ENCODE measurements at regions not wholly inside any gene's neighbourhood (a gene's known extent, or its start where the extent isn't known, plus 50 kb on each side); places are given as distances from the start of the nearest gene placed in this dataset.

DNA sequence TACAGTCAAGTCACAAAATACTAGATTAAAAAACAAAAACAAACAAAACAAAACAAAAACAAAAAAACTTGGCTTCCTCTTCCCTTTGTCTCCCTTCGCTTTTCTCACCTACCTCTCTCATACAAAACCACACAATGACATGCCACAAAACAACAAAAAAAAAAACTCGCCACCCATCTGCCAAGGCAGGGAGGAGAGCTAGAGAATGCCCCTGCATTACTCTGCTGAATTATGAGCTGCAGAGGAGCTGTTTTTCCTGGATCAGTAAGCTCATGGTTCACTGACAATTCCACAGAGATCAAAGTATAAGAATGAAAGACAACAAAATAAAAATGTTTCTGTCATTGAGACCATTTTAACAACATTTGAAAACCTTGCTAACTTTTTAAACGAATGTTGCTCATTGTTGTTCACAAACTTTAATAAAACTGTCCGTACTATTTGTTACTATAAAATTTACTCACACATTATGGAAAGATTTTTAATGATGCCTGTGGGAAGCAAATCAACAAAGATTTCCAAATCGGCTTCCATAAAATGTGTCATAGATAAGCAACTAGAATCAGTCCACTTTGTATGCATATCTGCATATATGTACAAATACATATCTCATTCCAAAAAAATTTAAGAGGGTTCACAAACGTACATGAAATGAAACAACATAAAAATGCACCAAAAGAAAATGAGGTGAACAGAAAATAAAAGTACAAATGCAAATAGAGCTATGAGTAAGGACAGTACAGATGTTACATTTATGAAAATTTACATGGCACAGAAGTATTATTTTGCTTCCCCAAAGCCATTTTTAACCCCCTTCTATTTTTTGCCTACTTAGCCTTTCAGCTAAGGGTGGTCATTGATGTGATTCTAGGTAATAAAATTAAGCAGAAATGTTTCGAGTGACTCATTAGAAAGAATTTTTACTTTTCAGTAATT is 252.4 kb upstream of the FAT4 start:
- DNase-seq (ENCODE audit: low read depth, low spot score) = no peak

DNA sequence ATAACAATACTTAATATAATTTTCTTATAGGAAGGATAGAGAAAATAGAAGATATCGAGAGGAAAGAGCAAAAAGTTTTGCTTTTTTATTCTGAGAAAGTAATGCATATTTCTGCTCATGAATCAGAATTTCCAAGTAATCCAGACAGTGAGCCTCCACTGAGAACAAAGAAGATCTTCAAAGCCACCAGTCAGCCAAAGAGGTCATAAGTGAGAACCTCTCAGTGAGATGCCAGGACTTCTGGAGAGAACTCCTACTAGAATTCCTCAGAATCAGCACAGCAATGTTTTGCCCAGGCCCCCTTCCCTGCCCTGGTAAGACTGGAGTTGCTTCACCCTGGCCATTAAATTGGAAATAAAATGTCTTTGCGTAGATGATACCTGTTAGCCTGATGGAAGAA is 254.4 kb upstream of the FAT4 start:
- no peak for DNase-seq (ENCODE audit: low read depth, low spot score)

DNA sequence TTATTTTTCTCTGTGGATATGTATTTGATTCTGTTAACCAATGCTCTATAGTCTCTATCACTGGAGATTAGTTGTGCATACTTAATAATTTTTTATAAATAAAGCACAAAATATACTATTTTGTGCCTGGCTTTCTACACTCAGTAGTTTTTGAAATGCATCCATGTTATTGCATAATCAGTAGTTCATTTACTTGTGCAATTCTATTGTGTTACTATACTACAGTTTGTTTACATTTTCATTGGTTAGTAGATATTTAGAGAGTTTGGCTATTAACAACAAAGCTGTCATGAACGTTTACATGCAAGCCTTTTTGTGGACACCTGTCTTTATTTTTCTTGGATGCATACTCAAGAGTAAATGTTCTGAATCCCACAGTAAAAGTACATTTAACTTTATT is 265.0 kb upstream of the FAT4 start:
- no peak for DNase-seq (ENCODE audit: low read depth, low spot score)

DNA sequence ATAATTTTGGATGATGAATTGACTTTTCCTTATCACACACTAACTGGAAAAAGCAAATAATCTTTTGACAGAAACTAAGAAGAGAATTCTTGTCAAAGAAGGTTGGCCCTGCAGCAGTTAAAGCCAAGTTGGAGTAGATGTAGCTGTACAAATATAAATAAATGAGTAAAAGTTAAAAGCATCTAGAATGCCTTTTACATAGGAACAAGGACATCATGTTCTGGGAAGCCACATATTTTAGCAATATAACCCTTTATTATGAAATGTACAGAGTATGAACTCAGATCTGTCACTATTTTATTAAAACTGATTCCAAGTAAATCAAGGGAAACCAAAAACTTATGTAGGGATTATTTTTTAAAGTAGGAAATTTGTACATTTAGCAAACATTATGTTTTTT is 269.4 kb upstream of the FAT4 start:
- no peak for DNase-seq (ENCODE audit: low read depth, low spot score)

DNA sequence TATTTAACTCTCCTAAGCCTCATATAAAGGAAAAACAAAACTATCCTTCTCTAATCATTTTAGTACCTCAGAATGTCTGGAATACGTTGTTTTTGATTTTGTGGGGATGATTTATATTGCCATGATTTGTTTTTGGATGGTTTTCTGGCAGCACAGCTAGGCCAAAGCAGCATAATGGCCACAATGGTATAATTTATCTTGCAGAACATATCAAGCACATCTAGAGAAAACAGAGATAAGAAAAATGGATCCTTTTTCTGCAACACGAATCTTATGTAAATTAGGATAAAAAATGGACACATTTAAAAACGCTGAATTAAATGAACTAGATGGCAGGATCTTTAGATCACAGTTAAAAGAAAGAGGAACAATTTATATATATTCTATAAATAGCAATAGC is 269.9 kb upstream of the FAT4 start:
- no peak for DNase-seq (ENCODE audit: low read depth, low spot score)

DNA sequence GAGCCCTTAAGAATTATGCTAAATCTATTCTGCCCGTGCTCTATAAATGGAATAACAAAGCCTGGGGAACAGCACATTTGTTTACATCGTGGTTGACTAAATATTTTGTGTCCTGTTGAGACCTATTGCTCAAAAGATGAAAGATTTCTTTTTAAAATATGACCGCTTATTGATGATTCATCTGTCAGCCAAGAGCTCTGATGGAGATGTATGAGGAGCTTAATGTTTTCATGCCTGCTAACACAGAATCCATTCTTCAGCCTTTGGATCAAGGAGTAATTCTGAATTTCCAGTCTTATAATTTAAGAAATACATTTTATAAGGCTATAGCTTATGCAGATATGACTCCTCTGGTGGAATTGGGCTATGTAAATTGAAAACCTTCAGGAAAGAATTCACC is 271.3 kb upstream of the FAT4 start:
- no peak for DNase-seq (ENCODE audit: low read depth, low spot score)

DNA sequence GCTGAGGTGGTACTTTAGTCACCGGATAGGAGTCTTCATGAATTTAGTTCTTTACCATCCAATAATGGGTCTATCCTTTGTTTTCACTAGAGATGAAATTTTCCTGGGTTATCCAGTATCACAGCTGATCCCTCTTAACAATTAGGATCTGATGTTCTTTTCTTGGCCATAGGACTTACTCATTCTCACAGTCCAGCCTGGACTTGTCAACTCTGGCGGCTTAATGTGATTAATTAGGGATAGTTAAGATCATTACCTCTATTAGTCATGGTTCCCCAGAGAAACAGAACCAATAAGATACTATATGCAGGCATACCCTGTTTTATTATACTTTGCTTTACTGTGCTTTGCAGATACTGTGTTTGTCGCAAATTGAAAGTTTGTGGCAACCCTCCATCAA is 272.7 kb upstream of the FAT4 start:
- DNase-seq (ENCODE audit: low read depth, low spot score) = no peak

DNA sequence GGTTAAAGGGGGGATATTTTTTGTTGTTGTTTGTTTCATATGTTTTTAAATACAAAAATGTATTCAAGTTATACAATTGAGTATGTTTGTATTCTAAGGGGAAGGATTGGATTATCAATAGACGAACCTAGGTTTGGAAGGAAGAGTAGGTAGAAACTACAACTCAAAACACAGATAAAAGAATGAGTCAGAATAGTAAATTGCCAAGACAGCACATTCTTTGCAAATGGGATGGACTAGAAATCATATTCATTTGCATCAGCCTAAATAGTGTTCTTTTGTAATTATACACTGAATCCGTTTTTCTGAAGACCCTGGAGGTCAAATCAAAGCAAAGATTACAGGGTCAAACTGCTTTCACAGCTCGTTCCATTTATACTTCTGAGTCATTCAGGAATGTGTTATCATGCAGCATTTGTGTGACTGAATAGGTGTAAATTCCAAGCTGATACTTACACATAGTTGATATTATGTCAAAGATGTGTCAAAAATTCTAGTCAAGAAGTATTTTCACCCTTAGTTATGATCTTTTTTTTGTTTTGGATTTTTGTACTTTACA is 273.3 kb upstream of the FAT4 start:
- DNase-seq (ENCODE audit: low read depth, low spot score) = no peak

DNA sequence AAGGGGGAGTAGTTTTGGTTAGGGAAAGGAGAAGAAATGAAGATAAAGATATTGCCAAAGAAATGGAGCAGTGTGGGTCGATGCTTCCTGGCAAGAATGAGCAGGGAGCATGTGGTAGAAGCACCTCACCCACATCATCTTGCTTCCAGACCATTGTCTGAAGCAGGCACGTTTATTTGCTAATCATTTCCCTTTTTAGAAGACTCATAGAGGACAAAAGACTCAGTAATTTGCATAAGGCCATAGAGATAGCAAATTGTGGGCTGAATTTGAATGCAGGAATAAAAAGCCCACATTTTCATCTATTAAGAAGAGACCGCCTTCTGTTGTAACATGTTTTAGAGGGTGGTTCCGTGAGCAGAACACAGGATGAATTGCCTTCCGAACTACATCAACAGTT is 275.2 kb upstream of the FAT4 start:
- DNase-seq (ENCODE audit: low read depth, low spot score) = no peak

DNA sequence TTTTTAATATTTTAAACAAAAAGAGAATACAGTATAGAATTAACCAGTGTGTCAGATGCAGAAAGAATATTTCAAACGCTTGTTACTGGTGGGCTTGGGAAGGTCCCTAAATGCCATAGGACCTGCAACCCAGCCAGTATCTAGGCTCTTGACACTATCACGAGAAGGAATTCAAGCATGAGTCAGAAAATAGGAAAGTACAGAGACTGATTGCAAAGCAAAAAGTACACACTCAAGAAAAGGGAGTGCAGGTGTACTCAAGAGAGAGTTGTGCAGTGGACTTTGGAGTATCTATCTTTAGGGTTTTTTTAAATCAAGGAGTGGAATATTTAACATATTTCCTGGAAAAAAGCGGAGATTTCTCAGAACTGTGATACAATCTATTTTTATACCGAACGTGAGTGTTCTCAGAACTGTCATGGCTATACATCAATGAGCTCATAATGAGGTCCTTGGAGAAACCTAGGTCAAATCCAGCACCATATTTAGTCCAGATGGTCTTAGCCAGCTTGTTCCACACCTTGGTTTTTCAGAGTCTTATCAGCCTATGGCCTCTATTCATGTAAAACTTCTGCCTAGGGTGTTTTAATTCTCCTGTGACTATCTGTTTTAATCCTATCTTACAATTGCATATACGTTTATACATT is 291.8 kb upstream of the FAT4 start:
- DNase-seq (ENCODE audit: low read depth, low spot score) = no peak

DNA sequence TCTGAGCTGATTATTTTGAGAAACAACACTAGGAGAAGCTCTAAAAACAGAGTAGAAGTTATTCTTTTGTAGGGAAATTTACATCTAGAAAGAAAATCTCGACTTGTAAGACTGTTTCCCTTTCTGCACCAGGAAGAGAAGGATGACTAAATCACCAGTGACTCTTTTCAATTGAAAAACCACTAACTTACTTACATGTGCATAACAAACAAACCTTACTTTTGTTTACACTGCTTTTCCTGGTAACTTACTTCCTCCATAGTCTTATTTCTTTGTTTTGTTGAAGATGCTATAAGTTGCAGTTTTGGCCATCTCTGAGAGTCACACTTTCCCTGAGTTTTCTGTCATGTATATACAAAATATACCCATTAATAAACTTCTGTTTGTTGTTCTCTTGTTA is 293.6 kb upstream of the FAT4 start:
- no peak for DNase-seq (ENCODE audit: low read depth, low spot score)

DNA sequence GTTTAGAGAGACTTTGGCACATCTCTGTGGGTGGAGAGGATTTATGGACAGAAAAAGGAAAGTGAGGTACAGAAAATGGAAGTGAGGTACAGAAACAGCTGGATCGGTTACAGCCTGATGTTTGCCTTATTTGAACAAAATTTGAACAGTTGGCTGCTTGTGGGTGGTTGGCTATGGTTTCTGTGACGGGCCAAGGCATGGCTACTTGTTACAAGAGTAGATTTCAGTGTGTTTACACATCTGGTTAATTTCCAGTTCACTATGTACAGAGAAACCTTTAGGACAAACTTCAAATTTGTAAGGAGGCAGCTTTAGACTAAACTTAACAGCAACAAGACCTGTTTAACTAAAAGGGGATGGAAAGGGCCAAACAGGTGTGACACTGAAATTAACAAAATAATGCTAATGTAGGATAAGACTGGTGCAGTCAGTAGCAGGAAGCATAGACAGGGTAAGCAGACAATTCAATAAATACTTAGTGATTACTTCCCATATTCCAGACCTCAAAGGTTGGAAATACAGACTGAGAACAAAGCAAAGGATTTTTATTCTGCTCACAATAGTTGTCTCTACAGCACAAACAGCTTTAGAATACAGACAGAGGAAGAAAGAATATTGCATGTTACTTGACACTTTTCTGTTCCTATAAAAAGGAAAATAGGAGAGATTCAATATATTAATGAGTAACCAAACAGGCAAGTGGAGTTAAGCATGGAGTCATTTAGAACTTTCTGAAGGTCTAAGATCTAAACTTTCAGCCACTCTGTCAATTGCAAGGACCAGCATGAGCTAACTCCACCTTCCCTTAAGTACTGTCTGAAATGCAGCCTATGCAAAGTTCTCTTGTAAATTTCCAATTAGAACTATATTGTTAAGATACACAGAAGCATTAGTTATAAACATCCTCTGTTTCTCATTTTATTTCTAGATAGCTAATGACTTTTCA is 294.4 kb upstream of the FAT4 start:
- DNase-seq (ENCODE audit: low read depth, low spot score) = no peak

DNA sequence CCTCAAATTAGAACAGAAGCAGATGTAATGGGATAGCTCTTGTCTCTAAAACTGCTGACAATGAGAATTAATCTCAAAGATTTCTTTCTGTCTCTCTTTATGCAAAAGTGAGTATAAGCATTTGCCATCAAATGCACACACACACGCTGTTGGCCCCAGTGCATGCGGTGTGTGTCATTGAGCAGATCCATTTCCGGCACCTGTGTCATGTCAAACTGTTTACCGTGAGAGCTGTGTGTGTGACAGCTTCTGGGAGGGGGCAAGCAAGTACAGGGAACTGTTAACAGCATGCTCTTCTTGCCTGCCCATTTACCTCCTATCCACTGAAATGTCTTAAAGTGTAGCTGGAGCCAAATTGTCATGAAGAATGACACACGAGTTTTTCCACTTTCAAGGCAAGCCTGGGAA is 297.9 kb upstream of the FAT4 start:
- DNase-seq (ENCODE audit: low read depth, low spot score) = no peak

DNA sequence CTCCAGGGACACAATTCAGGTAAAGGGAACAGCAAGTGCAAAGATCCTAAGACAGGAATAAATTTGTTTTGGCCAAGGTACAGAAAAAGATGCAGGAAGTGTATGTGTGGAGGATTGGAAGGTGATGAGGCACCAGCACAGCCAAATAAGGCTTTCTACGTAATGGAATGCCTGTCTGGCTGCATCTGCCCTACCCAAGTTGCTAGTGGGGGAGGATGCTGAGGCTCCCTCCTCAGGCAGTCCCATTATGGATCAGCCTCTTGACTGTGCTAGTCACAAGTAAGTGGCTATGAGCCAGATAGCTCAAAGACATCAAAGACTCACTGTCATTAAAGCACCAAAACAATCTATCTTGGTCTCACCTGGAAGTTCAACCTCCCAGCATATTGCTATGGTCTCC is 300.9 kb upstream of the FAT4 start:
- DNase-seq (ENCODE audit: low read depth, low spot score) = peak; percentile 14

DNA sequence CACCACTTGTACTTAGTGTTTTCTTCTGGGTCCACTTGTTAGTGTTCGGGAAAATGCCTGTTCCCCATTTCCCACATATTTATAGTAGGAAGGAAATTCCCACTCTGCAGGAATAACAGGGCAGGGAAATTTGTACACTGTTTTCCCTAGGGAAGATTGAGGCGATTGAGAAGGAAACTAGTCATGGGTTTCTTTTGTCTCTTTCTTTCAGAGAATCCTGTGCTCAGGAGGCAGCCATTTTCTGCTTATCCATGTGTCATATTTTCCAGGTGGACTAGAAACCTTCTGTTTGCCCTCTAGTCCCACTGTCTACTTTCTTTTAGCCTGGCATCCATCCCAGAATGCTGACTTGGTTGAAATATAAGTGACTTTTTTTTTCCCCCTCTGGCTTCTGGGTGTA is 299.1 kb upstream of the ANKRD50 start:
- DNase-seq (ENCODE audit: low read depth, low spot score) = no peak

DNA sequence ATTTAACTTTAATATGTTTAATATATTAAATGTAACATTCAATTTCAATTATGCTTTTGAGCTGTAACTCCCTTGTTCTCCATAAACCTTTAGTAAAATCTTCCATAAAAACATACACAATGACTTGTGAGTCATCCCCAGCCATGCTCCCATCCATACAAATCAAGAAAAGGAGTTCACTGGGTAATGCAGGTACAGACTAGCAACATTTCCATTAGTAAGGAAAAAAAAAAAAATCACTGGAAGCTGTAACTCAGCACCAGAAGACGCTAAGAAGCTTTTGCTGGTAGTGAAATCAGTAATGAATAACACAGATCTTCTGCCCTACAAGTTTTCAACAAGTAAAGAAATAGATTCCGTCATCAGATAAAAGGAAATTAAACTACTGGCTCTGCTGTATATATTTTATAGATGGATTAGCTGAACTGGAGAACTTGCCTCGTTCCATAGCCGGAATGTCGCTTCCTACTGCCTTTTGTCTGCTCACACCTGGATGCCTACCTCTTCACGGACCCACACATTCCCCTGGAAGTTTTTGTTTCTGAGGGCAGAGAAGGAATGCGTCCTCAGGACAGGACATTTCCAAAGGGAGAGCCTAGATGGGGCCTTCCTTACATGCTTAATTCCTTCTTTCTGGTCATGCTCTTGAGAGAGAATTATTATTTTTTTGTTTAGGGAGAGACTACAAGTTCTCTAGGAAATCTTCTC is 298.4 kb upstream of the ANKRD50 start:
- peak; percentile 11 for DNase-seq (ENCODE audit: low read depth, low spot score)

DNA sequence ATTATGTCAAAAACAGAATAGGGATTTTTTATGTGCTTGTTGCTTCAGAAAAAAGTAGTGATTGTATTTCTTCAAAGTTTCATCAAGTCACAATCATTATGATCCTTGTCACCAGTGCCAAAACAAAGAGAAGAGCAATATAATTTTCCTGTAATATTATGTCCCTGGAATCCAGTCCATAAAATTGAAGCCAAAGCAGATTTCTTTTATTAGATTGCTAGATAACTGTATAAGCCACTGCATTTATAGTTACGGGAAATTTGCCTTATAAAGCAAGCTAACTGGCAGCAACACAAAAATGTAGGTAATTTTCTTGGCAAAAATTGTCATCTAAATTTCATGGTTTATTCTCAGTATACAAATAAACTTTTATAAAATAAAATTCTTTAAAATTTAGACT is 296.1 kb upstream of the ANKRD50 start:
- DNase-seq (ENCODE audit: low read depth, low spot score) = no peak

DNA sequence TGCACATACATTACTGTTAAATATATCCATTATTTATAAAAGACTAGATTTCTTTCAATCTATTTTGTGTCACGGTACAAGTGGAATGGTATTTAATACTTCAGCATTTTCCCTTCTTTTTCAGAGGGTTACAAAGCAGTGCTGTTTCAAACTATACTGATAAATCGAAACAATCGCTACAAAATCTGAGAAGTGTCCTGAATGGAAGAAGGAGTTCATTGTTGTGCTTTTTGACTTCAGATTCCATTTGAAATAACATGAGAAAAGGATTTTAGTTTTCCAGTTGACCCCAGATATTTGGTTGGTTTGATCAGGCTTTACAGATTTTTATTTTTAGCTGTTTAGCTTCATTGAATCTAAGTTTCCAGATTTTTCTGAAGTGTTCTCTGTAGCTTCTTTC is 292.1 kb upstream of the ANKRD50 start:
- DNase-seq (ENCODE audit: low read depth, low spot score) = no peak

DNA sequence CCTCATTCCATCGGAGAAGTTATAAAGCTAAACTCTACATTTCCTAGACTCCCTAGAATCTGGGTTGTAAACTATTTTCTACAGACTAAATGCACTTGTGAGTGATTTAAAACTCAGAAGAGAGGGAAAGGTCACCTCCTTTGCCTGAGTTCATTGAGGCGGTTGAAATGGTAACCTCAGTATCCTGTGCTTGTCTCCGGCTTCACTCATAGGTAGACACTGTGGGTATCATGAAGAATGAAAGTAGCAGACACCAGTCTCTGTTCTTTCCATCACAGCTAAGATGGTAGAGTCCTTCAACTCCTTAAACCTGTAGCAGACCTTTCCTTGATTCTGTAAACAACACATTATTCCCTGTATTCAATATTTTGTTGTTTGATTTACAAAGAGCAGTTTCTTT is 291.3 kb upstream of the ANKRD50 start:
- no peak for DNase-seq (ENCODE audit: low read depth, low spot score)

DNA sequence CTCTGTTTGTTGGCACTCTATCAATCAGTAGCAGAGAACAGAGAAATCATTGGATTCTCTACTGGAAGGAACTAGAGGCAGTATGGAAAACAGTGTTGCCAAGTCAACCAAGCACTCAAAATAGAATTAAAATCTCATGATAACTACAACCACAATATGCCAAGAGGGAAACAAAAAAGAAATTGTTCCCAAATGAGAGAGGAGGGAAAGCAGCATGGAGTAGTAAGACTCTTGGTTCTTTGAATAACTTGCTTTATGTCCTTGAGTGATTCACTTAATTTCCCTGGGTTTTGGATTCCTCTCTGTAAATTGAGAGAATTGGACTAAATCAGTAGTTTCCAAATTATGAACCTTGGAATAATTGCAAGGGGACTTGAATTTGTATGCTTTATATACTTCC is 285.5 kb upstream of the ANKRD50 start:
- DNase-seq (ENCODE audit: low read depth, low spot score) = no peak

DNA sequence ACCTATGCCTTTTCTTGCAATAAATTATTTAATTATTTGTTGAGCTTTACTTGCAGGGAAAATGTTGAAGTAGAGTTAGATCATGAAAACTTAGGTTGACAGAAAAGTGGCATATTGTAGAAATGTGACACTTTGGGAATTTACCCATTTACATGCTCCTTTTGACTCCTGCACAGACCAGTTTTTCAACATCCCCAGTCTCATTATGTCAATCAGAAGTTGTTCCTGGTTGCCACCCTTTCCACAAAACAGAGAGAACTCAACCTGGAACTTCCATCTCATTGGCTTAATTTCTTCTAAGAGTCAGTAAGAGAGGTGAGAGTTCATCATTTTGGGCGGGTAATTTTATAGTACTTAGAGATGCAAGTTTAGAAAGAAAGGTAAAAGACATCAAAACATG is 284.6 kb upstream of the ANKRD50 start:
- no peak for DNase-seq (ENCODE audit: low read depth, low spot score)

All from ELF-1 (cell line).